ENCODE measurements at regions not wholly inside any gene's neighbourhood (a gene's known extent, or its start where the extent isn't known, plus 50 kb on each side); places are given as distances from the start of the nearest gene placed in this dataset.
"Not testable (repeated sequence)": the region's sequence is repeated elsewhere in the genome, so short reads cannot be mapped to it uniquely, and the experiment has no call there.

- no peak for DNase-seq
Measured at GRCh38 chr11:129503646-129504045, 128.0 kb downstream of the BARX2 start.

- no peak for DNase-seq
Measured at GRCh38 chr11:129505266-129505665, 129.6 kb downstream of the BARX2 start.

- DNase-seq = no peak
Measured at GRCh38 chr11:129508163-129508562, 132.5 kb downstream of the BARX2 start.

GRCh38 chr11:129528296-129528695 lies 152.6 kb downstream of the BARX2 start:
- no peak for DNase-seq

- DNase-seq = no peak
Measured at GRCh38 chr11:129530154-129530895, 154.7 kb downstream of the BARX2 start.

GRCh38 chr11:129533395-129533794 lies 157.7 kb downstream of the BARX2 start:
- DNase-seq = no peak

GRCh38 chr11:129536338-129536737 lies 160.7 kb downstream of the BARX2 start:
- no peak for DNase-seq

- no peak for DNase-seq
Measured at GRCh38 chr11:129538323-129538722, 162.7 kb downstream of the BARX2 start.

GRCh38 chr11:129543515-129544290 lies 168.1 kb downstream of the BARX2 start:
- DNase-seq = no peak

GRCh38 chr11:129544691-129545090 lies 169.0 kb downstream of the BARX2 start:
- no peak for DNase-seq

- no peak for DNase-seq
Measured at GRCh38 chr11:129546266-129546665, 170.6 kb downstream of the BARX2 start.

GRCh38 chr11:129557421-129557820 lies 181.8 kb downstream of the BARX2 start:
- DNase-seq = no peak

- DNase-seq = no peak
Measured at GRCh38 chr11:129569007-129569406, 193.4 kb downstream of the BARX2 start.

- not testable (repeated sequence) for DNase-seq
Measured at GRCh38 chr11:129572667-129573066, 197.0 kb downstream of the BARX2 start.

- DNase-seq = no peak
Measured at GRCh38 chr11:129573161-129573560, 197.5 kb downstream of the BARX2 start.

GRCh38 chr11:129574431-129574830 lies 198.8 kb downstream of the BARX2 start:
- DNase-seq = no peak

GRCh38 chr11:129576652-129577051 lies 201.0 kb downstream of the BARX2 start:
- DNase-seq = no peak

GRCh38 chr11:129578006-129578405 lies 202.4 kb downstream of the BARX2 start:
- no peak for DNase-seq

GRCh38 chr11:129580278-129580677 lies 204.6 kb downstream of the BARX2 start:
- no peak for DNase-seq

GRCh38 chr11:129584316-129584715 lies 208.7 kb downstream of the BARX2 start:
- no peak for DNase-seq

GRCh38 chr11:129589190-129589860 lies 213.7 kb downstream of the BARX2 start:
- DNase-seq = no peak

GRCh38 chr11:129590030-129590752 lies 214.5 kb downstream of the BARX2 start:
- no peak for DNase-seq

All from femur (tissue), 1 donor.